ENCODE measurements at regions not wholly inside any gene's neighbourhood (a gene's known extent, or its start where the extent isn't known, plus 50 kb on each side); places are given as distances from the start of the nearest gene placed in this dataset.

DNA sequence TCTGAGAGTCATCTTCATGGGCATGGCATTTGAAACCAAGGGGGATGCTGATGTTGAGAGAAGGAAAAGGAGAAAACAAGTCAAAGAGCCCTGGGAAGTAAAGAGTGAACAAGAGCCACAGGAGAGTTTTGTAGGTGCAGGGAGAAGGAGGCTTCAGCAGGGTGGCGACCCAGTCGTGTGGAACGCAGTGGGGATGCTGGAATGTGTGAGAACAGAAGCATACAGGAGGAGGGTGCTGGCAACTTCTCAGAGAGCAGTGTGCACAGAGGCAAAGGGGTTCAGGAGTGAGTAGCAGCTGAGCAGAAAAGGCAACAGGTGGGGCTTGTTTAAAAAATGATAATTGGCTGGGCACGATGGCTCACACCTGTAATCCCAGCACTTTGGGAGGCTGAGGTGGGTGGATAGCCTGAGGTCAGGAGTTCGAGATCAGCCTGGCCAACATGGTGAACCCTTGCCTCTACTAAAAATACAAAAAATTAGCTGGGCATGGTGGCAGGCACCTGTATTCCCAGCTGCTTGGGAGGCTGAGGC lies 75.8 kb upstream of the PLET1 start:
- Histone ChIP-seq H3K27me3 (ENCODE audit: insufficient read depth, low read length, poor library complexity) (no peaks in the 10 kb centered on the region), H3K27ac (ENCODE audit: low read depth, low read length) (no peak overlapping the region), H3K56ac (ENCODE audit: low read length) (no peak overlapping the region), H2AK5ac (ENCODE audit: low read length) (no peak overlapping the region), H2BK5ac (ENCODE audit: low read length) (no peak overlapping the region), H2BK15ac (replicated peaks; ENCODE audit: low read depth) (no peak overlapping the region), H3K4me2 (ENCODE audit: low read length) (no peak overlapping the region), H3K9ac (ENCODE audit: low read length) (no peak overlapping the region), H3K4me3 (ENCODE audit: low read length) (no peak overlapping the region), H4K8ac (ENCODE audit: low read depth, low read length) (no peak overlapping the region), H3K23ac (ENCODE audit: low read length) (no peak overlapping the region), H3K4ac (ENCODE audit: low read depth, low read length) (no peak overlapping the region), H3K18ac (ENCODE audit: low read length) (no peak overlapping the region), H2BK120ac (ENCODE audit: low read depth, low read length) (no peak overlapping the region), H3K36me3 (ENCODE audit: control insufficient read depth, insufficient read depth, low read length) (no peaks in the 10 kb centered on the region), H3K4me1 (ENCODE audit: control insufficient read depth, low read depth, low read length) (no peaks in the 10 kb centered on the region), H3K79me1 (ENCODE audit: low read length) (no peaks in the 10 kb centered on the region), H3K79me2 (ENCODE audit: control insufficient read depth, insufficient read depth, low read length) (no peaks in the 10 kb centered on the region), H4K5ac (ENCODE audit: low read length) (no peak overlapping the region)
- DNase-seq, result no peak
- no CpG with 5 or more reads among the region's 5 CpGs for WGBS (ENCODE audit: extremely low coverage, insufficient coverage, low lambda C conversion rate)

DNA sequence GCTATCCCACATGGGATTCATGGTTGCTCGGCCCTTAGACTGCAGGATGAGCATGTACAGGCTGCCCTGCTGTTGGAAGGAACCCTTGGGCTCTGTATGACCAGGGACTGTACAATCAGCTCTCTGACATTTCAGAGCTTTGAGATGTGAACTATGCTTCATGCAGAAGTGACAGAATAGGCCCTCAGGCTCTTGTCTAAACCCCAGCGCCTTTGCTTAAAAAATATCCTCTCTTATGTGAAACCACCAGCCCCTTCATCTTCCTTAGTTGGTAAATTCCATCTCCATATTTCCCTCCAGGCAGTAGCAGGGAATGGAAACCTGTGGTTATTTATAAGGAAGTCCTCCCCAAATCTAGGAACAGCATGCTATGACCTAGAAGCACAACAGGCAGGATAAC lies 78.9 kb upstream of the PLET1 start:
- H3K4ac ChIP-seq (ENCODE audit: low read depth, low read length), result no peak overlapping the region
- no peaks in the 10 kb centered on the region for H3K79me1 ChIP-seq (ENCODE audit: low read length)
- no peaks in the 10 kb centered on the region for H3K79me2 ChIP-seq (ENCODE audit: control insufficient read depth, insufficient read depth, low read length)
- no peak overlapping the region for H3K27ac ChIP-seq (ENCODE audit: low read depth, low read length)
- H4K5ac ChIP-seq (ENCODE audit: low read length), result no peak overlapping the region
- no peak overlapping the region for H3K4me3 ChIP-seq (ENCODE audit: low read length)
- no peak overlapping the region for H2AK5ac ChIP-seq (ENCODE audit: low read length)
- no peak overlapping the region for H3K9ac ChIP-seq (ENCODE audit: low read length)
- H2BK120ac ChIP-seq (ENCODE audit: low read depth, low read length), result no peak overlapping the region
- no peak overlapping the region for H3K56ac ChIP-seq (ENCODE audit: low read length)
- H3K27me3 ChIP-seq (ENCODE audit: insufficient read depth, low read length, poor library complexity), result no peaks in the 10 kb centered on the region
- DNase-seq, result no peak
- no peak overlapping the region for H3K18ac ChIP-seq (ENCODE audit: low read length)
- no CpG with 5 or more reads among the region's 2 CpGs for WGBS (ENCODE audit: extremely low coverage, insufficient coverage, low lambda C conversion rate)
- H3K23ac ChIP-seq (ENCODE audit: low read length), result no peak overlapping the region
- no peak overlapping the region for H3K4me2 ChIP-seq (ENCODE audit: low read length)
- no peak overlapping the region for H4K8ac ChIP-seq (ENCODE audit: low read depth, low read length)
- no peaks in the 10 kb centered on the region for H3K36me3 ChIP-seq (ENCODE audit: control insufficient read depth, insufficient read depth, low read length)
- no peaks in the 10 kb centered on the region for H3K4me1 ChIP-seq (ENCODE audit: control insufficient read depth, low read depth, low read length)
- H2BK15ac ChIP-seq (replicated peaks; ENCODE audit: low read depth), result no peak overlapping the region
- H2BK5ac ChIP-seq (ENCODE audit: low read length), result no peak overlapping the region

DNA sequence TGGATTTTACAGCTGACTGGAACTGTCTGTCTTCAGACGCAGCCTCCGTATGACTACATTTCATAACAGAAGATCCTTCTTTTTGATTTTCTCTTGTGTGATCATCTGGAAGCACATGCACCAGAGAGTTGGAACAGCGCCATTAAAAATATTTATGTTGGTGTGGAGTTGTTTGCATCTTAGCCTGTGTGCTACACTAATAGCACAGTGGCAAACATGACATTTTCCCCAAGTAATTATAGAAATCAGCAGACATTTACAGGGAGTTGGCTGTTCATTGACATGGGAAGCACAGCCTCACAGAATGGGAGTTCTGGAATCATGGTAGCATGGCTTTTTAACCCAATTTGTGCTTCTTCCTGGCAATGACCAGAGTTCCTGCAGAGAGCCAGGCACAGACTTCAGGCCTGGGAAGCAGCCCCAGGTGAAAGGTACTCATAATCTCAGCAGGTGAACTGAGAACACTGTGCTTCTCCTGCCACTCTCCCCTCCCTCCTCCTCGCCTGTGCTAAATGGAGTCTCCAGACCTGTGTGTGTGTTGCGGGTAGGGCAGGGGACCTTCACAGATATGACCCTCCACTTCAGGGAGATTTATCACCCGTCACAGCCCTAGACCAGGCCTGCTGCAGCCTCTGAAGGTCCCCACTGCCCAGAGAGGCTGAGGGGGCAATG lies 82.8 kb upstream of the PLET1 start:
- no peak overlapping the region for H3K23ac ChIP-seq (ENCODE audit: low read length)
- no peak overlapping the region for H3K56ac ChIP-seq (ENCODE audit: low read length)
- H3K9ac ChIP-seq (ENCODE audit: low read length), result no peak overlapping the region
- no peak overlapping the region for H2BK5ac ChIP-seq (ENCODE audit: low read length)
- no peak overlapping the region for H3K4ac ChIP-seq (ENCODE audit: low read depth, low read length)
- H3K79me1 ChIP-seq (ENCODE audit: low read length), result no peaks in the 10 kb centered on the region
- no peak overlapping the region for H4K8ac ChIP-seq (ENCODE audit: low read depth, low read length)
- no peak overlapping the region for H3K18ac ChIP-seq (ENCODE audit: low read length)
- H4K5ac ChIP-seq (ENCODE audit: low read length), result no peak overlapping the region
- no peak overlapping the region for H3K4me3 ChIP-seq (ENCODE audit: low read length)
- no CpG with 5 or more reads among the region's 6 CpGs for WGBS (ENCODE audit: extremely low coverage, insufficient coverage, low lambda C conversion rate)
- DNase-seq, result no peak
- H2AK5ac ChIP-seq (ENCODE audit: low read length), result no peak overlapping the region
- no peak overlapping the region for H2BK120ac ChIP-seq (ENCODE audit: low read depth, low read length)
- H3K27me3 ChIP-seq (ENCODE audit: insufficient read depth, low read length, poor library complexity), result no peaks in the 10 kb centered on the region
- no peak overlapping the region for H2BK15ac ChIP-seq (replicated peaks; ENCODE audit: low read depth)
- H3K27ac ChIP-seq (ENCODE audit: low read depth, low read length), result no peak overlapping the region
- H3K79me2 ChIP-seq (ENCODE audit: control insufficient read depth, insufficient read depth, low read length), result no peaks in the 10 kb centered on the region
- H3K4me2 ChIP-seq (ENCODE audit: low read length), result no peak overlapping the region
- peaks cover 8% of the 10 kb centered on the region for H3K4me1 ChIP-seq (ENCODE audit: control insufficient read depth, low read depth, low read length)
- H3K36me3 ChIP-seq (ENCODE audit: control insufficient read depth, insufficient read depth, low read length), result no peaks in the 10 kb centered on the region

DNA sequence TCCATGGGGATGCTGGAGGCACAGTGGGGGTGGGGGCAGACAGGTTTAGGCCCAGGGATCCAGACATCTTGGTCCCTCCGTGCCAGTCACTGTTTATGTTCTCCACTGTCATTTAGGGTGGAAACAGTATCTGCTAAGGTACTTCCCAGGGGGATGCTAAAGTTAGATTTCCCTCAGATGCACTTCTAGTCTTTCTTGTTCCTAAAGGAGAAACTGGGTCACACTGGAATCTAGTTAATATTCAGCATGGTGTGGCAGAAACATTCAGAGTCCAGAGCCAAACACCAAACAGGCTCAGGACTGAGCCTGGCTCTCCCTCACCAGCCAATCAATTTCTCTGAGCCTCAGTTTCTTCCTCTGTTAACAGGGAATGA lies 83.4 kb upstream of the PLET1 start:
- no peak overlapping the region for H3K18ac ChIP-seq (ENCODE audit: low read length)
- H3K27me3 ChIP-seq (ENCODE audit: insufficient read depth, low read length, poor library complexity), result no peaks in the 10 kb centered on the region
- no peaks in the 10 kb centered on the region for H3K79me1 ChIP-seq (ENCODE audit: low read length)
- no peak overlapping the region for H3K23ac ChIP-seq (ENCODE audit: low read length)
- no peaks in the 10 kb centered on the region for H3K36me3 ChIP-seq (ENCODE audit: control insufficient read depth, insufficient read depth, low read length)
- no CpG with 5 or more reads among the region's 1 CpG for WGBS (ENCODE audit: extremely low coverage, insufficient coverage, low lambda C conversion rate)
- H3K4me3 ChIP-seq (ENCODE audit: low read length), result no peak overlapping the region
- H3K4me2 ChIP-seq (ENCODE audit: low read length), result no peak overlapping the region
- H3K27ac ChIP-seq (ENCODE audit: low read depth, low read length), result no peak overlapping the region
- no peak overlapping the region for H2BK15ac ChIP-seq (replicated peaks; ENCODE audit: low read depth)
- H2BK5ac ChIP-seq (ENCODE audit: low read length), result no peak overlapping the region
- H3K56ac ChIP-seq (ENCODE audit: low read length), result no peak overlapping the region
- H3K9ac ChIP-seq (ENCODE audit: low read length), result no peak overlapping the region
- H2BK120ac ChIP-seq (ENCODE audit: low read depth, low read length), result no peak overlapping the region
- H3K4ac ChIP-seq (ENCODE audit: low read depth, low read length), result no peak overlapping the region
- H3K4me1 ChIP-seq (ENCODE audit: control insufficient read depth, low read depth, low read length), result peaks cover 8% of the 10 kb centered on the region
- H4K5ac ChIP-seq (ENCODE audit: low read length), result no peak overlapping the region
- no peak overlapping the region for H4K8ac ChIP-seq (ENCODE audit: low read depth, low read length)
- no peak overlapping the region for H2AK5ac ChIP-seq (ENCODE audit: low read length)
- H3K79me2 ChIP-seq (ENCODE audit: control insufficient read depth, insufficient read depth, low read length), result no peaks in the 10 kb centered on the region
- no peak for DNase-seq

DNA sequence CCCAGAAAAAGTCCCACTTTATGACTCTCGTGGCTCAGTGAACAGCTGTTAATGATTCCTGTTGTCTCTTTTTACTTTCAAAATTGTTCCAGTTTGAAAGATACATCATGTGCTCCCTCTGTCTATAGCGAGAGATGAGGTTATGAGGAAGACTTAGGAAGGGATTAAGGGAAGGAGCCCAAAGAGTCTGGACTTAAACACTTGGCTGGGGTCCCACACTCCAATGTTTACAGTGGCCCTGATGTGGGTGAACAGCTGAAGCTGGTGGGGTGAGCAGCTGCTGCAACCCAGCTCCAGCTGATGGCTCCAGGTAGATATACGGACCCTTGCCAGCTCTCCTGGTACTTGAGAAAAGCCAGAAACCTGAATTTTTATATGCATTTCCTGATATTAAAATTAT lies 84.5 kb upstream of the PLET1 start:
- H2AK5ac ChIP-seq (ENCODE audit: low read length), result no peak overlapping the region
- no peak overlapping the region for H4K5ac ChIP-seq (ENCODE audit: low read length)
- H3K79me2 ChIP-seq (ENCODE audit: control insufficient read depth, insufficient read depth, low read length), result no peaks in the 10 kb centered on the region
- WGBS (ENCODE audit: extremely low coverage, insufficient coverage, low lambda C conversion rate), result no CpG with 5 or more reads among the region's 3 CpGs
- no peak overlapping the region for H3K4me2 ChIP-seq (ENCODE audit: low read length)
- H2BK5ac ChIP-seq (ENCODE audit: low read length), result no peak overlapping the region
- no peak overlapping the region for H3K23ac ChIP-seq (ENCODE audit: low read length)
- H3K4ac ChIP-seq (ENCODE audit: low read depth, low read length), result no peak overlapping the region
- H3K27me3 ChIP-seq (ENCODE audit: insufficient read depth, low read length, poor library complexity), result no peaks in the 10 kb centered on the region
- H3K27ac ChIP-seq (ENCODE audit: low read depth, low read length), result no peak overlapping the region
- H3K79me1 ChIP-seq (ENCODE audit: low read length), result no peaks in the 10 kb centered on the region
- no peak for DNase-seq
- no peak overlapping the region for H3K56ac ChIP-seq (ENCODE audit: low read length)
- no peak overlapping the region for H3K9ac ChIP-seq (ENCODE audit: low read length)
- no peak overlapping the region for H3K18ac ChIP-seq (ENCODE audit: low read length)
- no peak overlapping the region for H3K4me3 ChIP-seq (ENCODE audit: low read length)
- no peaks in the 10 kb centered on the region for H3K36me3 ChIP-seq (ENCODE audit: control insufficient read depth, insufficient read depth, low read length)
- H4K8ac ChIP-seq (ENCODE audit: low read depth, low read length), result no peak overlapping the region
- peaks cover 8% of the 10 kb centered on the region for H3K4me1 ChIP-seq (ENCODE audit: control insufficient read depth, low read depth, low read length)
- no peak overlapping the region for H2BK15ac ChIP-seq (replicated peaks; ENCODE audit: low read depth)
- no peak overlapping the region for H2BK120ac ChIP-seq (ENCODE audit: low read depth, low read length)

DNA sequence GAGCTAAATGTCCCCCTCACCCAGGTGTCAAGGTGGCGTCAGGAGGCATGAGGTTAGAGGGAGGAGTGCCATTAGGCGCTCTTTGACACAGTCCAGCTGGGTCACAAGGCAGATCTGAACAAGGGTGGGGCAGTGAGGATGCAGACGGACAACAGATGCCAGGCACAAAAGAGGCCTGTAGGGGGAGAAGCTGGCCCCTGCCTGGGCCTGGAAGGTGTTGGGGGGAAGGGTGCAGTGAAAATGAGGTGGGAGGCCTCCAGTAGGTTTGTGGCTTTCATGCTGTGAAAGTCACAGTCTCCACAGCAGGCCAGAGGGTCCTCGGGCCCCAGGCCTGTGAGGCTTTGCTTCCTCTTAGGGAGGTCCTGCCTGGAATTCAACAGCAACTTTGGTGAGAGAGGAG lies 85.0 kb upstream of the PLET1 start:
- Histone ChIP-seq H2BK120ac (ENCODE audit: low read depth, low read length) (no peak overlapping the region), H3K56ac (ENCODE audit: low read length) (no peak overlapping the region), H3K4me3 (ENCODE audit: low read length) (no peak overlapping the region), H2AK5ac (ENCODE audit: low read length) (no peak overlapping the region), H3K4me1 (ENCODE audit: control insufficient read depth, low read depth, low read length) (peaks cover 8% of the 10 kb centered on the region), H2BK5ac (ENCODE audit: low read length) (no peak overlapping the region), H4K8ac (ENCODE audit: low read depth, low read length) (no peak overlapping the region), H3K79me2 (ENCODE audit: control insufficient read depth, insufficient read depth, low read length) (no peaks in the 10 kb centered on the region), H3K9ac (ENCODE audit: low read length) (no peak overlapping the region), H3K27ac (ENCODE audit: low read depth, low read length) (no peak overlapping the region), H3K4me2 (ENCODE audit: low read length) (no peak overlapping the region), H2BK15ac (replicated peaks; ENCODE audit: low read depth) (no peak overlapping the region), H4K5ac (ENCODE audit: low read length) (no peak overlapping the region), H3K27me3 (ENCODE audit: insufficient read depth, low read length, poor library complexity) (no peaks in the 10 kb centered on the region), H3K36me3 (ENCODE audit: control insufficient read depth, insufficient read depth, low read length) (no peaks in the 10 kb centered on the region), H3K79me1 (ENCODE audit: low read length) (no peaks in the 10 kb centered on the region), H3K18ac (ENCODE audit: low read length) (no peak overlapping the region), H3K4ac (ENCODE audit: low read depth, low read length) (no peak overlapping the region), H3K23ac (ENCODE audit: low read length) (no peak overlapping the region)
- no CpG with 5 or more reads among the region's 4 CpGs for WGBS (ENCODE audit: extremely low coverage, insufficient coverage, low lambda C conversion rate)
- DNase-seq, result peak; percentile 78

All from mesendoderm (in vitro differentiated cells).